ENCODE measurements at regions not wholly inside any gene's neighbourhood (a gene's known extent, or its start where the extent isn't known, plus 50 kb on each side); places are given as distances from the start of the nearest gene placed in this dataset.
"Not testable (repeated sequence)": the region's sequence is repeated elsewhere in the genome, so short reads cannot be mapped to it uniquely, and the experiment has no call there.

DNA sequence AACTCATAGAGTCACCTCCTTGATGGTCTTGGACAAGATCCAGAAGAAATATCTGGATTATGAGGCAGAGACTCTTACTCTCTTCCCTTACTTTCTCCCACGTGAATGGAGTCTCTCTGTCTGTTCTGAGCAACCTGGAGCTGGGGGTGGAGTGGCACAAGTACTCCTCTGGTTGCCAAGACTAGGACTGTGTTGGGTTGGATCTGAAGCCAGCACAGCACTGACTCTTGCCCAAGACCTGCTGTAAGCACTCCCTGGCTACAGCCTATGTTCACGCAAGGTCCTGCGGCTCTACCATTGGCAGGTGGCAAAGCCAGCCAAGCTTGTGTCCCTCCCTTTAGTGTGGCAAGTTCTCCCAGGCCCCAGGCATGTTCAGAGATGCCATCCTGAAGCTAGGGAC, 488.2 kb upstream of the NRG3 start:
- H3K4me3 ChIP-seq (ENCODE audit: low read depth, low read length), result no peak overlapping the region
- TF ChIP-seq CTCF (IDR thresholded peaks at IDR 0.05; ENCODE audit: low read depth, low read length), result no peak

DNA sequence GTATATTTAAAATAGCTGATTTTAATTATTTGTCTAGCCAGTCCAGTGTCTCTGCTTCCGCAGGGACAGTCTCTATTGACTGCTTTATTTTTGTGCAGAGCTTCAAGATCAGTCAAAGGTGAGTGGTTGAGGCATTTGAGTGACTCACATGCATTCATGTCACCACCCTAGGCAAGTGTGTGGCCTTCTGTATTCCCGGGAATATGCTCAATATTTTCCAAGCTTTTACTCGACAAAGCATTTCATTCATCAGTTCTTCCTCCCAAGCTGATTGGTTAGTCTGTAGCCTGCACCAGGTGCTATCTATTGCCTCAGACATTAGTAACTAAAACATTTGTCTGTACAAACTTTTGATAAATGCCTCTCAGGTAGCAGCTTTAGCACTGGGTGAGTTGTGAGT, 471.5 kb upstream of the NRG3 start:
- no peak for TF ChIP-seq CTCF (IDR thresholded peaks at IDR 0.05; ENCODE audit: low read depth, low read length)

GRCh38 chr10:81405399-81405798, 469.6 kb upstream of the NRG3 start:
- no peak for TF ChIP-seq CTCF (IDR thresholded peaks at IDR 0.05; ENCODE audit: low read depth, low read length)
- H3K4me3 ChIP-seq (ENCODE audit: low read depth, low read length), result no peak overlapping the region

More for the DNA sequence above, 471.5 kb upstream of the NRG3 start:
- no peak overlapping the region for H3K4me3 ChIP-seq (ENCODE audit: low read depth, low read length)

DNA sequence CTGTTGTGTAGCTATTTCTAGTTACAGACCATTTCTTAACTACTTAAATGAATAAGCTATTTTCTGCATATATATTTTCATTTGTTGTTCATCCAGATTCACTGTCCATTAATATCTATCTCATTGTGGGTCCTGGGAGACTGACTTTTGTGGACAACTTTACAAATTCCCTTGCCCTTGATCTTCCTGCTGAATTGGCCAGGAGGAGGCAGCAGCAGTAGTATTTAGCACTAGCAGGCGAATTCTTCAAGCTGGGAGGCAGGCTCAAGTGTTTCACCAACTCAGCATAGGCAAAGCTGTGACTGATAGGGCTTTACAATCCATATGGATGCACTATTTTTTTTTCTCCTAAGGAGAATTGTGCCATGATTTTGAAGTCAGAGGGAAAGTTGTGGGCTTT, 461.0 kb upstream of the NRG3 start:
- no peak for TF ChIP-seq CTCF (IDR thresholded peaks at IDR 0.05; ENCODE audit: low read depth, low read length)
- H3K4me3 ChIP-seq (ENCODE audit: low read depth, low read length), result no peak overlapping the region

DNA sequence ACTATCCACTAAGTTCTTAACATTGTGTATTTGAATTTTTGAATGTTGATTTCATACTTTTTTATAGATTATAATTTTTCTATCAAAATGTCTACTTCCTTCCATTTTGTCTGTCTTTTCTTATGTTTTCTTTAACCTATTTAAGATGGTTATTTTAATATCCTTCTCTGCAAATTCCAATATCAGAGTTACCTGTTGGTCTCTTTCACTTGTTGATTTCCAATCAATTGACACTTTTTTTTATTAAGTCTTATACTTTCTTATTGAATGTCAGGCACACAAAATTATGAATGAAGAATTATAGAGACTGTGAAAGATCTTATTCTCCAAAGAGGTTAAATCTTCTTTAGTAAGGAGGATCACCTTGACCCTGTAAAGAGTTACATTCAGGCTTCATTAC, 448.3 kb upstream of the NRG3 start:
- no peak overlapping the region for H3K4me3 ChIP-seq (ENCODE audit: low read depth, low read length)
- no peak for TF ChIP-seq CTCF (IDR thresholded peaks at IDR 0.05; ENCODE audit: low read depth, low read length)

- no peak overlapping the region for H3K4me3 ChIP-seq (ENCODE audit: low read depth, low read length)
- no peak for TF ChIP-seq CTCF (IDR thresholded peaks at IDR 0.05; ENCODE audit: low read depth, low read length)
Measured at GRCh38 chr10:81428456-81429134, 446.4 kb upstream of the NRG3 start.

- TF ChIP-seq CTCF (IDR thresholded peaks at IDR 0.05; ENCODE audit: low read depth, low read length), result no peak
- no peak overlapping the region for H3K4me3 ChIP-seq (ENCODE audit: low read depth, low read length)
Measured at GRCh38 chr10:81439445-81439844, 435.5 kb upstream of the NRG3 start.

DNA sequence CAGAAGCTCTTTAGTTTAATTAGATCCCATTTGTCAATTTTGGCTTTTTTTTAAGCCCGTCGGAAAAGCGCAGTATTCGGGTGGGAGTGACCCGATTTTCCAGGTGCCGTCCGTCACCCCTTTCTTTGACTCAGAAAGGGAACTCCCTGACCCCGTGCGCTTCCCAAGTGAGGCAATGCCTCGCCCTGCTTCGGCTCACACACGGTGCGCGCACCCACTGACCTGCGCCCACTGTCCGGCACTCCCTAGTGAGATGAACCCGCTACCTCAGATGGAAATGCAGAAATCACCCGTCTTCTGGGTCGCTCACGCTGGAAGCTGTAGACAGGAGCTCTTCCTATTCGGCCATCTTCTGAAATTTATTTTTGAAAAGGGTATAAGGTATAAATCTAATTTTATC, 433.4 kb upstream of the NRG3 start:
- H3K4me3 ChIP-seq (ENCODE audit: low read depth, low read length), result not testable (repeated sequence)

All from WI38 (cell line).